ENCODE measurements at regions not wholly inside any gene's neighbourhood (a gene's known extent, or its start where the extent isn't known, plus 50 kb on each side); places are given as distances from the start of the nearest gene placed in this dataset.

- TF ChIP-seq, protein P1, sequence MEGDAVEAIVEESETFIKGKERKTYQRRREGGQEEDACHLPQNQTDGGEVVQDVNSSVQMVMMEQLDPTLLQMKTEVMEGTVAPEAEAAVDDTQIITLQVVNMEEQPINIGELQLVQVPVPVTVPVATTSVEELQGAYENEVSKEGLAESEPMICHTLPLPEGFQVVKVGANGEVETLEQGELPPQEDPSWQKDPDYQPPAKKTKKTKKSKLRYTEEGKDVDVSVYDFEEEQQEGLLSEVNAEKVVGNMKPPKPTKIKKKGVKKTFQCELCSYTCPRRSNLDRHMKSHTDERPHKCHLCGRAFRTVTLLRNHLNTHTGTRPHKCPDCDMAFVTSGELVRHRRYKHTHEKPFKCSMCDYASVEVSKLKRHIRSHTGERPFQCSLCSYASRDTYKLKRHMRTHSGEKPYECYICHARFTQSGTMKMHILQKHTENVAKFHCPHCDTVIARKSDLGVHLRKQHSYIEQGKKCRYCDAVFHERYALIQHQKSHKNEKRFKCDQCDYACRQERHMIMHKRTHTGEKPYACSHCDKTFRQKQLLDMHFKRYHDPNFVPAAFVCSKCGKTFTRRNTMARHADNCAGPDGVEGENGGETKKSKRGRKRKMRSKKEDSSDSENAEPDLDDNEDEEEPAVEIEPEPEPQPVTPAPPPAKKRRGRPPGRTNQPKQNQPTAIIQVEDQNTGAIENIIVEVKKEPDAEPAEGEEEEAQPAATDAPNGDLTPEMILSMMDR (conservative IDR thresholded peaks at IDR 0.05; ENCODE audit: low read depth, low read length), result no peak
- Histone ChIP-seq H3K4me2 (no peak overlapping the region), H2AFZ (ENCODE audit: low read depth) (no peak overlapping the region), H3K9ac (no peak overlapping the region), H3K79me2 (ENCODE audit: insufficient read depth, low read depth) (no peaks in the 10 kb centered on the region), H3K36me3 (ENCODE audit: insufficient read depth) (no peaks in the 10 kb centered on the region), H3K4me1 (ENCODE audit: low read depth, poor library complexity, severe bottlenecking) (no peaks in the 10 kb centered on the region), H3K4me3 (IDR thresholded peaks at IDR 0.05; ENCODE audit: insufficient read depth, low read depth, low read length) (no peak overlapping the region), H4K20me1 (ENCODE audit: insufficient read depth) (no peaks in the 10 kb centered on the region), H3K27ac (no peak overlapping the region), H3K27me3 (ENCODE audit: insufficient read depth, low read depth) (no peaks in the 10 kb centered on the region)
Measured at GRCh38 chr6:88558981-88559380, 392.8 kb upstream of the CNR1 start.

DNA sequence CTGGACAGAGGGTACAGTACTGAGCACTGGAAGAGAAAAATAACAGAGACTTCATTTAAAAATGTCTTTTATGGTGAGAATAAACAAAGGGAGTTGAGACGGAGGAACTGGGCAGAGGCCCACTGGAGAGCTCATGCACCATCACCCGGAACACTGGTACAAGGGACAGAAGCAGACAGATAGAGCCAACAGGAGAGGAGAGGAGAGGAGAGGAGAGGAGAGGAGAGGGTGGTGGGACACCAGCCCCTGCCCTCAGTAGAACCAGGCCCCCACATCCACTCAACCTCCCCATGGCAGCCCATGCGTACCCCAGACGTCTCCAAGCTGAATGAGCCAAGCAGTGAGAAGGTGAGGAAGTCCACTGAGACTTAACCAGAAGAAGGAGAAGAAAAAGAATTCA, 390.5 kb upstream of the CNR1 start:
- Histone ChIP-seq H3K36me3 (ENCODE audit: insufficient read depth) (no peaks in the 10 kb centered on the region), H3K4me1 (ENCODE audit: low read depth, poor library complexity, severe bottlenecking) (no peaks in the 10 kb centered on the region), H3K4me3 (IDR thresholded peaks at IDR 0.05; ENCODE audit: insufficient read depth, low read depth, low read length) (no peak overlapping the region), H4K20me1 (ENCODE audit: insufficient read depth) (no peaks in the 10 kb centered on the region), H3K27me3 (ENCODE audit: insufficient read depth, low read depth) (no peaks in the 10 kb centered on the region), H2AFZ (ENCODE audit: low read depth) (no peak overlapping the region), H3K4me2 (no peak overlapping the region), H3K27ac (no peak overlapping the region), H3K79me2 (ENCODE audit: insufficient read depth, low read depth) (no peaks in the 10 kb centered on the region), H3K9ac (no peak overlapping the region)
- TF ChIP-seq, protein P1 (conservative IDR thresholded peaks at IDR 0.05; ENCODE audit: low read depth, low read length), result no peak

DNA sequence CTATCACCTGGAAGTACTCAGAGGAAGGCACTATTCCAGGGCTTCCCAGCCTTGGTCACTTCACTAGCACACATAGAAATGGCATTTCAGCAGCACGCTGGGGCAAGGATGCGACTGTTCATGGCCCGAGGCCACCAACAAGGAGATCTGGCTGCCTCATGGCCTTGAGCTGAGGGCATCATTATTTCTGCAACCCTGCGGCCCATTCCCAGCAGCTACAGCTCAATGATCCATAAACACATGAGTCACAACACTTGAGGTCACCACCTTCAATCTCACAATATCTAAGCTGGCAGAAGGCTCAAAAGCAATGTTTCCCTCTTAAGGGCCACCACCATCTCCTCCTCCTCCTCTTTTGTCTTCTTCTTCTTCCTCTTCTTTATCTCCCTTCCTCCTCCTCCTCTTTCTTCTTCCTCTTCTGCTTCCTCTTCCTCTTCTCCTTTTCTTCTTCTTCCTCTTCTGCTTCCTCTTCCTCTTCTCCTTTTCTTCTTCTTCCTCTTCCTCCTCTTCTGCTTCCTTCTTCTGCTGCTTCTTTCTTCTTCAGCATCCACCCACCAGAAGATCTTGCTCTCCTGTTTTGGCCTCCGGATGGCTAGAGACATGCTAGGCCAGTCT, 382.9 kb upstream of the CNR1 start:
- Histone ChIP-seq H3K9ac (no peak overlapping the region), H3K27ac (no peak overlapping the region), H4K20me1 (ENCODE audit: insufficient read depth) (no peaks in the 10 kb centered on the region), H3K27me3 (ENCODE audit: insufficient read depth, low read depth) (no peaks in the 10 kb centered on the region), H3K4me1 (ENCODE audit: low read depth, poor library complexity, severe bottlenecking) (no peaks in the 10 kb centered on the region), H3K79me2 (ENCODE audit: insufficient read depth, low read depth) (no peaks in the 10 kb centered on the region), H3K36me3 (ENCODE audit: insufficient read depth) (no peaks in the 10 kb centered on the region), H2AFZ (ENCODE audit: low read depth) (no peak overlapping the region), H3K4me3 (IDR thresholded peaks at IDR 0.05; ENCODE audit: insufficient read depth, low read depth, low read length) (no peak overlapping the region), H3K4me2 (no peak overlapping the region)
- TF ChIP-seq, protein P1 (conservative IDR thresholded peaks at IDR 0.05; ENCODE audit: low read depth, low read length), result no peak

- TF ChIP-seq, protein P1 (conservative IDR thresholded peaks at IDR 0.05; ENCODE audit: low read depth, low read length), result no peak
- Histone ChIP-seq H3K4me3 (IDR thresholded peaks at IDR 0.05; ENCODE audit: insufficient read depth, low read depth, low read length) (no peak overlapping the region), H3K9ac (no peak overlapping the region), H3K4me2 (no peak overlapping the region), H3K79me2 (ENCODE audit: insufficient read depth, low read depth) (no peaks in the 10 kb centered on the region), H4K20me1 (ENCODE audit: insufficient read depth) (no peaks in the 10 kb centered on the region), H3K4me1 (ENCODE audit: low read depth, poor library complexity, severe bottlenecking) (no peaks in the 10 kb centered on the region), H2AFZ (ENCODE audit: low read depth) (no peak overlapping the region), H3K27ac (no peak overlapping the region), H3K27me3 (ENCODE audit: insufficient read depth, low read depth) (no peaks in the 10 kb centered on the region), H3K36me3 (ENCODE audit: insufficient read depth) (no peaks in the 10 kb centered on the region)
Measured at GRCh38 chr6:88547768-88548167, 381.6 kb upstream of the CNR1 start.

All from KMS-11 (cell line).